K562 (cell line): ENCODE measurements at regions not wholly inside any gene's neighbourhood (a gene's known extent, or its start where the extent isn't known, plus 50 kb on each side); places are given as distances from the start of the nearest gene placed in this dataset.
"Not testable (repeated sequence)": the region's sequence is repeated elsewhere in the genome, so short reads cannot be mapped to it uniquely, and the experiment has no call there.

Experiments used
- ATAC-seq: fragments of 200-7000 bp; cut with Tn5 transposase; 3 replicates; pipeline ENCODE4 v1.9.1; 2020; ENCODE audit warnings: moderate library complexity
- BruUV-seq: library from RNA; stranded (reverse); fragments of 400-500 nt; replicated peaks from 2 replicates; lab custom pipeline; 2021; lab: Mats Ljungman, UMichigan
- CTCF ChIA-PET: fragments of 300-600 bp; formaldehyde crosslinking; extraction: SDS; loops from one replicate; lab custom pipeline; 2021; ENCODE audit warnings: low intra/inter-chr PET ratio; lab: Yijun Ruan, JAX
- POLR2A ChIA-PET: fragments of 300-600, 350-650 bp; sonication (Branson Sonifier 250); formaldehyde crosslinking; extraction: SDS; loops from one replicate; lab custom pipeline; 2021; ENCODE audit warnings: antibody characterized with exemption, inconsistent platforms; lab: Yijun Ruan, JAX
- DNase-seq, 4 experiments: peaks; one replicate each; pipeline versions ENCODE4 v3.0.0 to v3.0.0-alpha.2; 2011 to 2018; ENCODE audit warnings: low spot score in 3 of 4, mixed read lengths in 3 of 4; ENCODE audit errors: extremely low read depth in 1 of 4
- FAIRE-seq: peaks from 2 replicates; lab custom pipeline; 2011; peaks lifted over from hg19 to GRCh38; lab: Jason Lieb, UNC
- H2AFZ ChIP-seq: 2 replicates; pipeline ENCODE4 v1.6.0; 2011; ENCODE audit warnings: low read depth, low read length, control low read depth, inconsistent platforms
- H3K27ac ChIP-seq: fragments of 200-600 bp; 3 replicates; pipeline ENCODE4 v1.8.0; 2011; ENCODE audit warnings: low read depth, mild to moderate bottlenecking, control low read depth, inconsistent platforms, low read length, moderate library complexity, mixed read lengths; ENCODE audit errors: extremely low read depth
- H3K27me3 ChIP-seq, 2 experiments: fragments of 300-600 bp in 1 of 2; 2 replicates in 1 of 2; 3 replicates in 1 of 2; pipeline versions ENCODE4 v1.6.0 to v1.8.0; 2011; ENCODE audit warnings: inconsistent platforms in 2 of 2, low read length in 2 of 2, mild to moderate bottlenecking in 1 of 2, mixed read lengths in 1 of 2, moderate library complexity in 1 of 2; ENCODE audit not compliant: control insufficient read depth in 2 of 2, insufficient read depth in 2 of 2
- H3K36me3 ChIP-seq: fragments of 300-600 bp; 3 replicates; pipeline ENCODE4 v1.8.0; 2011; ENCODE audit warnings: mild to moderate bottlenecking, low read length, inconsistent platforms; ENCODE audit not compliant: control insufficient read depth, insufficient read depth
- H3K4me1 ChIP-seq, 2 experiments: fragments of 200-600 bp in 1 of 2; replicated peaks in 1 of 2; 2 replicates in 1 of 2; 3 replicates in 1 of 2; pipeline versions ENCODE4 v1.5.1 to v1.8.0; 2011; ENCODE audit warnings: inconsistent platforms in 2 of 2, low read length in 2 of 2, mild to moderate bottlenecking in 1 of 2, mixed read lengths in 1 of 2, moderate library complexity in 1 of 2; ENCODE audit not compliant: control insufficient read depth in 2 of 2, insufficient read depth in 2 of 2
- H3K4me2 ChIP-seq: 2 replicates; pipeline ENCODE4 v1.6.1; 2011; ENCODE audit warnings: low read length, control low read depth, inconsistent platforms, mixed read lengths; ENCODE audit not compliant: insufficient read depth
- H3K4me3 ChIP-seq: fragments of 200-600 bp; sonication (generic), shearing (Covaris generic); 2 replicates; pipeline ENCODE4 v1.5.1; 2016; ENCODE audit warnings: control low read depth, inconsistent platforms
- H3K79me2 ChIP-seq: fragments of 200-600 bp; 3 replicates; pipeline ENCODE4 v1.8.0; 2011; ENCODE audit warnings: low read length, inconsistent platforms; ENCODE audit not compliant: control insufficient read depth, insufficient read depth
- H3K9ac ChIP-seq, 2 experiments: 2 replicates each; pipeline versions ENCODE4 v1.6.0 to v1.6.1; 2011; ENCODE audit warnings: low read depth in 2 of 2, low read length in 2 of 2, control low read depth in 1 of 2, inconsistent platforms in 1 of 2, mild to moderate bottlenecking in 1 of 2, mixed read lengths in 1 of 2; ENCODE audit not compliant: insufficient read depth in 1 of 2
- H3K9me1 ChIP-seq: one replicate; pipeline ENCODE4 v1.6.0; 2011; ENCODE audit warnings: inconsistent platforms, mild to moderate bottlenecking, low read length, moderate library complexity; ENCODE audit not compliant: control insufficient read depth, insufficient read depth
- H3K9me3 ChIP-seq: replicated peaks from 2 replicates; pipeline ENCODE4 v1.5.1; 2011; ENCODE audit warnings: low read depth, low read length, inconsistent platforms; ENCODE audit not compliant: control insufficient read depth, insufficient read depth
- H4K20me1 ChIP-seq: replicated peaks from 2 replicates; pipeline ENCODE4 v1.6.1; 2011; ENCODE audit warnings: low read length, inconsistent platforms, mixed read lengths; ENCODE audit not compliant: control insufficient read depth, insufficient read depth
- WGBS: fragments of 100-300 bp; shearing (Covaris generic); methylation state at CpG from one replicate; pipeline ENCODE4 v1.1.6; 2016; ENCODE audit warnings: low coverage, mixed read lengths; ENCODE audit not compliant: insufficient coverage; ENCODE audit errors: missing lambda C conversion rate; 5-methylcytosine and 5-hydroxymethylcytosine counted together
- in situ Hi-C: fragments of 300-500 bp; cut with MboI; formaldehyde crosslinking; loops from 4 replicates; pipeline ENCODE4 v1.15.0; 2018; ENCODE audit warnings: inconsistent platforms, mixed read lengths
- intact Hi-C: fragments of 100-400 bp; cut with micrococcal nuclease; formaldehyde crosslinking; loops from 2 replicates; pipeline ENCODE4 v1.14.2; 2022

- H3K9ac ChIP-seq, H3K4me2 ChIP-seq, DNase-seq, H3K4me3 ChIP-seq, H3K79me2 ChIP-seq, POLR2A ChIA-PET, H3K9me1 ChIP-seq, H4K20me1 ChIP-seq, H2AFZ ChIP-seq, CTCF ChIA-PET, H3K4me1 ChIP-seq, H3K27me3 ChIP-seq, intact Hi-C loops, H3K27ac ChIP-seq, H3K9me3 ChIP-seq, FAIRE-seq, BruUV-seq, H3K36me3 ChIP-seq, in situ Hi-C loops, ATAC-seq: not testable (repeated sequence)
- 0% methylated on average over 2 of the region's 3 CpGs for WGBS
These were observed 337.8 kb upstream of the FRG1 start for GRCh38 chr4:189602827-189603226.

GRCh38 chr4:189610571-189610970 is 330.1 kb upstream of the FRG1 start:
- H3K4me3 ChIP-seq, FAIRE-seq, H3K9me3 ChIP-seq, H3K9me1 ChIP-seq, H3K27me3 ChIP-seq, CTCF ChIA-PET, H3K4me2 ChIP-seq, in situ Hi-C loops, intact Hi-C loops, H2AFZ ChIP-seq, H4K20me1 ChIP-seq, ATAC-seq, H3K79me2 ChIP-seq, H3K9ac ChIP-seq, BruUV-seq, H3K27ac ChIP-seq, H3K36me3 ChIP-seq, H3K4me1 ChIP-seq, POLR2A ChIA-PET, DNase-seq: not testable (repeated sequence)
- 4% methylated on average over 2 of the region's 4 CpGs for WGBS
